ENCODE measurements at regions not wholly inside any gene's neighbourhood (a gene's known extent, or its start where the extent isn't known, plus 50 kb on each side); places are given as distances from the start of the nearest gene placed in this dataset.
"Not testable (repeated sequence)": the region's sequence is repeated elsewhere in the genome, so short reads cannot be mapped to it uniquely, and the experiment has no call there.

GRCh38 chr15:70364023-70364422, 266.3 kb upstream of the TLE3 start:
- DNase-seq (ENCODE audit: low read depth); H3K4me3 ChIP-seq (ENCODE audit: control insufficient read depth, low read depth, low read length): not testable (repeated sequence)

GRCh38 chr15:70362886-70363285, 265.2 kb upstream of the TLE3 start:
- DNase-seq (ENCODE audit: low read depth): no peak
- no peak overlapping the region for H3K4me3 ChIP-seq (ENCODE audit: control insufficient read depth, low read depth, low read length)

DNA sequence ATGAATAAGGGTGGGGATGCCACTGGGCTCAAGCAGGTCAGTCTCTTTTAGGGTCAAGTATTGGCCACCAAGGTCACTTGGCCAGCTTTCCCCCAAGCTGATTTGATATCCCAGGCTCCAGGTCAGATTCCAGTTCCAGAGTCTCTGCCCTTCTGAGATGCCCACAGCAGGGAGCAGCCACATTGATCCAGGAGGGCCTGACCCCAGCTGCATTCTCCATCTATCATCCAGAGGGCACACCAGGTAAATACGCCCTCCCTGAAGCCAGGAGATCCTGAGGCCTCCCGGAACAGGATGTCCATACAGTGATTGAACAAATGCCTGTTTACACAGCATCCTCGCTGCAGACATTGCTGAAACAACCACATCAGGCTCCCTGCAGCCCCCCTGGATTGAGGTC, 264.6 kb upstream of the TLE3 start:
- no peak for DNase-seq (ENCODE audit: low read depth)
- no peak overlapping the region for H3K4me3 ChIP-seq (ENCODE audit: control insufficient read depth, low read depth, low read length)

More at GRCh38 chr15:70362886-70363285, 265.2 kb upstream of the TLE3 start:
- TF ChIP-seq CTCF (IDR thresholded peaks at IDR 0.05; ENCODE audit: control insufficient read depth, insufficient read depth, low read depth, low read length, missing control alignments): peak; percentile 82

DNA sequence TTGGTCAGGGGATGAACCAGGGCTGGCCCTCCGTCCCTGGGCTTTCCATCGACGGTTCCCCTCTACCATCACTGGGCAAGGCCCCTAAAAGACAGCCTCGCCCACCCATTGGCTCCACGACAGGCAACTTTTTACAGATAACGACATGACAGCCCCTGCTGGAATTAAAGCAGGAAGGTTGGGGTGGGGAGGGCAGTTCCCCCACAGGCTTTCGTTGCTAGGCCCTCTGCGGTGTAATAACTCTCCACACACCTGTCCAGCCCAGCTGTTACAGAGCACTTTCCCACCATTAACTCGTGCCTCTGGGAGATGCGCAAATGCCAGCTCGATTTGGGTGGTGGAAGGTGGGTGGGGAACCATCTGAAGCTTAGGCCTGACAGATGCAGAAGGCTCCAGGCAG, 264.2 kb upstream of the TLE3 start:
- TF ChIP-seq CTCF (IDR thresholded peaks at IDR 0.05; ENCODE audit: control insufficient read depth, insufficient read depth, low read depth, low read length, missing control alignments): no peak
- no peak overlapping the region for H3K4me3 ChIP-seq (ENCODE audit: control insufficient read depth, low read depth, low read length)
- no peak for DNase-seq (ENCODE audit: low read depth)

More for the DNA sequence above, 264.6 kb upstream of the TLE3 start:
- no peak for TF ChIP-seq CTCF (IDR thresholded peaks at IDR 0.05; ENCODE audit: control insufficient read depth, insufficient read depth, low read depth, low read length, missing control alignments)

DNA sequence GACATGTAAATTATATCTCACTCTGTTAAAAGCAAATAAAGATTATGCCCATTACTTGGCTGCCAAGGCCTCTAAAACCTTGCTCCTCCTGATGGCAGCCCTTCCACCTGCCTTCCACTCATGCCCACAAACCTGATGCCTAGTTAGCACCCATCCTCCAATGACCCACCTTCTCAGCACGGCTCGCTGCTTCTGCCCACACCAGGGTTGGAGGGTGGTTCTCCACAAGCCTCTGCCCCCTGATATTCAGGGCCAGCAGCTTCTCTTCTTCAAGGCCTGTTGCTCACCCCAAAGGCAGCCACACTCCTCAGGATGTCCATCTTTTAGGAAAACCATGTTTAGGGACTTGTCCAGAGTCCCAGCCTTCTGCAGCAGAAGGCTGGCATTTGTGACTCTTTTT, 263.4 kb upstream of the TLE3 start:
- no peak overlapping the region for H3K4me3 ChIP-seq (ENCODE audit: control insufficient read depth, low read depth, low read length)
- DNase-seq (ENCODE audit: low read depth): no peak
- TF ChIP-seq CTCF (IDR thresholded peaks at IDR 0.05; ENCODE audit: control insufficient read depth, insufficient read depth, low read depth, low read length, missing control alignments): no peak

GRCh38 chr15:70358871-70359647, 261.3 kb upstream of the TLE3 start:
- no peak overlapping the region for H3K4me3 ChIP-seq (ENCODE audit: control insufficient read depth, low read depth, low read length)
- no peak for TF ChIP-seq CTCF (IDR thresholded peaks at IDR 0.05; ENCODE audit: control insufficient read depth, insufficient read depth, low read depth, low read length, missing control alignments)
- DNase-seq (ENCODE audit: low read depth): no peak

GRCh38 chr15:70358011-70358819, 260.5 kb upstream of the TLE3 start:
- TF ChIP-seq CTCF (IDR thresholded peaks at IDR 0.05; ENCODE audit: control insufficient read depth, insufficient read depth, low read depth, low read length, missing control alignments): no peak
- no peak for DNase-seq (ENCODE audit: low read depth)
- no peak overlapping the region for H3K4me3 ChIP-seq (ENCODE audit: control insufficient read depth, low read depth, low read length)

Measured in AG09309 (cell line).